Keratinocyte (primary cell): ENCODE measurements at regions not wholly inside any gene's neighbourhood (a gene's known extent, or its start where the extent isn't known, plus 50 kb on each side); places are given as distances from the start of the nearest gene placed in this dataset.

Source experiments
- DNase-seq: peaks from one replicate; pipeline ENCODE4 v3.0.0-alpha.2; 2011; ENCODE audit warnings: low read depth, missing footprints, low spot score
- FAIRE-seq: peaks from 2 replicates; lab custom pipeline; 2011; peaks lifted over from hg19 to GRCh38; lab: Jason Lieb, UNC
- H2AFZ ChIP-seq: 2 replicates; pipeline ENCODE4 v1.6.0; 2012; ENCODE audit warnings: low read length, control low read depth, inconsistent platforms; ENCODE audit not compliant: control insufficient read depth
- H3K27ac ChIP-seq: 2 replicates; pipeline ENCODE4 v1.5.1; 2011; ENCODE audit warnings: low read length; ENCODE audit not compliant: control insufficient read depth, insufficient read depth
- H3K27me3 ChIP-seq: 3 replicates; pipeline ENCODE4 v1.6.0; 2011; ENCODE audit warnings: low read length; ENCODE audit not compliant: control insufficient read depth, insufficient read depth; ENCODE audit errors: extremely low read depth
- H3K36me3 ChIP-seq, 2 experiments: 2 replicates in 1 of 2; 3 replicates in 1 of 2; pipeline ENCODE4 v1.5.1; 2011; ENCODE audit warnings: low read length in 2 of 2, mild to moderate bottlenecking in 1 of 2; ENCODE audit not compliant: control insufficient read depth in 2 of 2, insufficient read depth in 2 of 2; ENCODE audit errors: extremely low read depth in 1 of 2
- H3K4me1 ChIP-seq: 3 replicates; pipeline ENCODE4 v1.5.1; 2011; ENCODE audit warnings: low read length; ENCODE audit not compliant: control insufficient read depth, insufficient read depth; ENCODE audit errors: extremely low read depth
- H3K4me2 ChIP-seq: 3 replicates; pipeline ENCODE4 v1.6.0; 2011; ENCODE audit warnings: low read depth, low read length; ENCODE audit not compliant: control insufficient read depth, insufficient read depth; ENCODE audit errors: extremely low read depth
- H3K4me3 ChIP-seq, 3 experiments: fragments of 200-600 bp in 1 of 3; sonication (generic) in 1 of 3; 2 replicates in 2 of 3; 3 replicates in 1 of 3; pipeline ENCODE4 v1.5.1; 2011 to 2016; ENCODE audit warnings: low read length in 3 of 3, mild to moderate bottlenecking in 3 of 3, control low read depth in 2 of 3, inconsistent platforms in 1 of 3, low read depth in 1 of 3, mixed read lengths in 1 of 3, mixed run types in 1 of 3, moderate library complexity in 1 of 3; ENCODE audit not compliant: control insufficient read depth in 2 of 3, insufficient read depth in 2 of 3; ENCODE audit errors: extremely low read depth in 1 of 3
- H3K79me2 ChIP-seq: 2 replicates; pipeline ENCODE4 v1.6.0; 2012; ENCODE audit warnings: low read length; ENCODE audit not compliant: control insufficient read depth, insufficient read depth
- H3K9ac ChIP-seq: 3 replicates; pipeline ENCODE4 v1.6.0; 2011; ENCODE audit warnings: low read length; ENCODE audit not compliant: control insufficient read depth, insufficient read depth; ENCODE audit errors: extremely low read depth
- H3K9me1 ChIP-seq: 3 replicates; pipeline ENCODE4 v1.6.0; 2011; ENCODE audit warnings: low read length; ENCODE audit not compliant: control insufficient read depth, insufficient read depth; ENCODE audit errors: extremely low read depth
- H3K9me3 ChIP-seq: 2 replicates; pipeline ENCODE4 v1.5.1; 2012; ENCODE audit warnings: low read depth, low read length; ENCODE audit not compliant: control insufficient read depth
- H4K20me1 ChIP-seq: 3 replicates; pipeline ENCODE4 v1.6.0; 2011; ENCODE audit warnings: low read length; ENCODE audit not compliant: control insufficient read depth, insufficient read depth; ENCODE audit errors: extremely low read depth
- CTCF ChIP-seq, 3 experiments: IDR thresholded peaks in 1 of 3; conservative IDR thresholded peaks in 1 of 3; optimal IDR thresholded peaks in 1 of 3; 2 replicates in 2 of 3; 3 replicates in 1 of 3; pipeline versions ENCODE3 to v1.5.1; 2011; ENCODE audit warnings: low read length in 3 of 3, mild to moderate bottlenecking in 3 of 3, moderate library complexity in 2 of 3, control low read depth in 1 of 3, inconsistent platforms in 1 of 3; ENCODE audit not compliant: insufficient read depth in 2 of 3; ENCODE audit errors: extremely low read depth in 1 of 3
- EZH2 ChIP-seq: IDR thresholded peaks from one replicate; pipeline ENCODE4 v1.6.1; 2012; ENCODE audit warnings: inconsistent platforms, mild to moderate bottlenecking, low read length, moderate library complexity
- dilution Hi-C: fragments of 300-500 bp; cut with MboI; formaldehyde crosslinking; loops from one replicate; pipeline ENCODE4 v1.7.0; 2020; ENCODE audit warnings: low sequenced_read_pairs; ENCODE audit not compliant: extremely low pct_ligation_motif_present

DNA sequence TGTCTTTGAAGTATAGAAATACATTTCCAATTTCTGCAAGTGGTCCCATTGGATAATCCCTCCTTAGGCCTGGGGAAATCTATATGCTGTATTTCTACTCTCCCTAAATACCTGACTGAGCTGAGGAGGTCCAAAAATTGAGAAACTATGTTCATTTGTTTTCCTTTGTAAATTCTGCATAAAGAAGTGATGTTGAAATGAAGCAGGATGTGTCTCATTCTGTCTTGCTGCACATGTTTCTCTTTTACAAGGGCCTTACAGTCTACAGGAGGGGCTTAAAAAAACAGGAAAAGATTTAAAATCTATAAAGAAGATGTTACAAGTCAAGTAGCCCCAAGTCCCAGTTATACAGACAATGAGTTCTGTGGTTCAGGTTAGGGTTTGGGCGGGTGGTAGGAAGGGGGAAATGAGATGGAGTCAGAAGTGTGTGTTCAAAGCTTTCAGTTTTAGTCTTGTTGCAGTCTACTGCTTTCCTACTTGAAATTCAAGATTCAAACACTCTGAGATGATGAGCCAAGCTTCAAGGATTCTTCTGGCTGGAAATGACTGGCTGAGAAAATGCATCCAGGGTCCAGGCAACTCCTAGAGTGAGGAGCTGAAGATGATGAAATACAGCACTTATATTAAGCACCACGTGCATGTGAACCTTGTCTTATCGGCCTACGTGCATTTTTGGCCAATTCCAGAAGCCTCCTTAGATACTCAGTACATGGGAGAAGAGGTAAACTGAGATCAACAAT, 146.3 kb upstream of the CELF4 start:
- Histone ChIP-seq H3K9me1 (no peaks in the 10 kb centered on the region), H3K27me3 (no peaks in the 10 kb centered on the region), H3K9me3 (no peaks in the 10 kb centered on the region), H3K79me2 (no peaks in the 10 kb centered on the region), H3K27ac (no peak overlapping the region), H2AFZ (no peak overlapping the region), H3K4me2 (no peak overlapping the region), H3K4me3 (no peak overlapping the region), H3K9ac (no peak overlapping the region), H3K4me1 (peaks cover 23% of the 10 kb centered on the region), H4K20me1 (no peaks in the 10 kb centered on the region), H3K36me3 (no peaks in the 10 kb centered on the region)
- FAIRE-seq: no peak
- no peak for DNase-seq
- dilution Hi-C loops: no loop called here
- TF ChIP-seq EZH2: no peak
- TF ChIP-seq CTCF (optimal IDR thresholded peaks at IDR 0.05 in 1 of 3, IDR thresholded peaks at IDR 0.05 in 1 of 3, conservative IDR thresholded peaks at IDR 0.05 in 1 of 3; ENCODE audit: extremely low read depth in 1 of 3, insufficient read depth in 2 of 3, low read length in 3 of 3): no peak

GRCh38 chr18:37710726-37711125, 145.1 kb upstream of the CELF4 start:
- no peaks in the 10 kb centered on the region for H3K27me3 ChIP-seq
- no peak overlapping the region for H3K27ac ChIP-seq
- H3K36me3 ChIP-seq: no peaks in the 10 kb centered on the region
- H2AFZ ChIP-seq: no peak overlapping the region
- no peaks in the 10 kb centered on the region for H3K9me1 ChIP-seq
- FAIRE-seq (peak; percentile 55), DNase-seq (peak; percentile 17)
- H4K20me1 ChIP-seq: no peaks in the 10 kb centered on the region
- no peak for TF ChIP-seq EZH2
- no peak for TF ChIP-seq CTCF (optimal IDR thresholded peaks at IDR 0.05 in 1 of 3, IDR thresholded peaks at IDR 0.05 in 1 of 3, conservative IDR thresholded peaks at IDR 0.05 in 1 of 3; ENCODE audit: extremely low read depth in 1 of 3, insufficient read depth in 2 of 3, low read length in 3 of 3)
- no peak overlapping the region for H3K9ac ChIP-seq
- peaks cover 23% of the 10 kb centered on the region for H3K4me1 ChIP-seq
- peak overlapping the region; percentile 12 for H3K4me2 ChIP-seq
- dilution Hi-C loops: no loop called here
- H3K4me3 ChIP-seq: no peak overlapping the region
- no peaks in the 10 kb centered on the region for H3K9me3 ChIP-seq
- no peaks in the 10 kb centered on the region for H3K79me2 ChIP-seq
